ENCODE measurements at regions not wholly inside any gene's neighbourhood (a gene's known extent, or its start where the extent isn't known, plus 50 kb on each side); places are given as distances from the start of the nearest gene placed in this dataset.
A peak's percentile ranks its signal among the peaks of the same experiment; 100 is the strongest.

- Histone ChIP-seq H4K5ac (ENCODE audit: insufficient read length, low read depth, low read length) (no peak overlapping the region), H3K79me1 (ENCODE audit: low read depth, low read length) (no peaks in the 10 kb centered on the region), H3K23me2 (ENCODE audit: low read depth, low read length) (no peaks in the 10 kb centered on the region), H3K23ac (ENCODE audit: insufficient read length) (no peak overlapping the region), H3K4me2 (ENCODE audit: insufficient read depth in 1 of 2, low read depth in 2 of 2, low read length in 2 of 2) (no peak overlapping the region), H2BK15ac (ENCODE audit: low read length) (no peak overlapping the region), H3K9ac (replicated peaks in 1 of 4; ENCODE audit: extremely low read depth in 1 of 4, low read depth in 3 of 4, low read length in 3 of 4) (no peak overlapping the region), H2BK5ac (ENCODE audit: low read depth, low read length) (no peak overlapping the region), H3K18ac (ENCODE audit: extremely low read depth, low read length) (no peak overlapping the region), H3K36me3 (ENCODE audit: control insufficient read depth in 2 of 4, insufficient read depth in 4 of 4, low read length in 3 of 4) (no peaks in the 10 kb centered on the region), H4K91ac (replicated peaks; ENCODE audit: insufficient read length, low read length) (no peak overlapping the region), H3K79me2 (ENCODE audit: control insufficient read depth in 1 of 2, insufficient read depth in 2 of 2, low read length in 2 of 2) (no peaks in the 10 kb centered on the region), H2AK5ac (ENCODE audit: low read depth, low read length) (peak overlapping the region; percentile 41; the same call in 1 of the 2 replicates), H3K9me3 (ENCODE audit: insufficient read depth in 2 of 2, low read depth in 1 of 2, low read length in 1 of 2) (no peaks in the 10 kb centered on the region), H4K8ac (ENCODE audit: extremely low read depth, insufficient read depth, low read length) (no peak overlapping the region), H2BK12ac (ENCODE audit: low read depth, low read length) (no peak overlapping the region), H3K4ac (replicated peaks; ENCODE audit: insufficient read length, low read depth, low read length) (no peak overlapping the region), H3K14ac (ENCODE audit: insufficient read length) (no peak overlapping the region), H3K4me1 (replicated peaks in 1 of 4; ENCODE audit: control insufficient read depth in 3 of 4, insufficient read depth in 4 of 4, low read length in 3 of 4) (peaks cover 0 to 16% (median 6%) of the 10 kb centered on the region in 4 experiments; a peak in 6 of 7 replicates), H2BK20ac (ENCODE audit: low read length) (0 out of 2 replicates have a peak overlapping the region, but pooled peaks have one; percentile 48), H3K56ac (replicated peaks; ENCODE audit: insufficient read length, low read depth, low read length) (no peak overlapping the region), H4K20me1 (replicated peaks in 1 of 2; ENCODE audit: control insufficient read depth in 1 of 2, insufficient read depth in 2 of 2, low read length in 2 of 2) (no peaks in the 10 kb centered on the region), H3K4me3 (ENCODE audit: extremely low read depth in 1 of 4, insufficient read depth in 2 of 4, low read depth in 3 of 4, low read length in 4 of 4) (no peak overlapping the region), H2AFZ (ENCODE audit: low read length) (no peak overlapping the region), H3K27ac (ENCODE audit: low read depth, low read length) (no peak overlapping the region), H2BK120ac (replicated peaks; ENCODE audit: low read depth, low read length) (no peak overlapping the region), H3K27me3 (replicated peaks in 1 of 4; ENCODE audit: control insufficient read depth in 3 of 4, extremely low read depth in 1 of 4, insufficient read depth in 3 of 4, low read length in 3 of 4) (peaks cover 0 to 5% (median 3%) of the 10 kb centered on the region in 4 experiments; a peak in 4 of 7 replicates)
- CTCF ChIA-PET (ENCODE audit: partially characterized antibody), result interaction anchor here (0.8 kb wide), 1 partner anchor 26 kb away, joined by 3 read pairs; no protein-coding TSS in a partner anchor
- TF ChIP-seq KDM4A (IDR thresholded peaks at IDR 0.05; ENCODE audit: low read depth, low read length, severe bottlenecking) (no peak), SP2 (IDR thresholded peaks at IDR 0.05; ENCODE audit: low read length) (no peak), PHF8 (conservative IDR thresholded peaks at IDR 0.05; ENCODE audit: low read depth, low read length) (no peak), BCL11A (IDR thresholded peaks at IDR 0.05; ENCODE audit: low read depth in 2 of 2, low read length in 2 of 2) (no peak), CTCF (IDR thresholded peaks at IDR 0.05; ENCODE audit: control extremely low read depth in 1 of 3, insufficient read depth in 1 of 3, low read depth in 1 of 3, low read length in 3 of 3) (no peak), GTF2F1 (IDR thresholded peaks at IDR 0.05; ENCODE audit: borderline replicate concordance, low read depth, low read length) (no peak)
- TF ChIP-seq, protein P1, sequence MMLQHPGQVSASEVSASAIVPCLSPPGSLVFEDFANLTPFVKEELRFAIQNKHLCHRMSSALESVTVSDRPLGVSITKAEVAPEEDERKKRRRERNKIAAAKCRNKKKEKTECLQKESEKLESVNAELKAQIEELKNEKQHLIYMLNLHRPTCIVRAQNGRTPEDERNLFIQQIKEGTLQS (IDR thresholded peaks at IDR 0.05; ENCODE audit: insufficient read depth, low read depth, low read length), result no peak
- POLR2A ChIA-PET (ENCODE audit: partially characterized antibody), result no interaction called here
- no peak for FAIRE-seq
- 83% methylated on average over 5 of the region's 6 CpGs; no CpG with 5 or more reads in 1 of the 2 experiments for WGBS, 2 experiments (ENCODE audit: extremely low coverage in 1 of 2, insufficient coverage in 1 of 2, insufficient read length in 1 of 2, insufficient replicate concordance in 2 of 2, low coverage in 1 of 2, low lambda C conversion rate in 2 of 2, missing lambda C conversion rate in 1 of 2)
- DNase-seq (ENCODE audit: low read depth in 1 of 2, low spot score in 2 of 2), result no peak
Measured at GRCh38 chr2:829047-829446, 121.6 kb upstream of the SNTG2 start.
